HepG2 (cell line): ENCODE measurements at regions not wholly inside any gene's neighbourhood (a gene's known extent, or its start where the extent isn't known, plus 50 kb on each side); places are given as distances from the start of the nearest gene placed in this dataset.

Experiments used
- TF ChIP-seq, protein P1 (sequence below): sonication (generic); formaldehyde crosslinking; IDR thresholded peaks from 2 replicates; pipeline ENCODE4; 2020; ENCODE audit warnings: missing genetic modification reagents, mild to moderate bottlenecking, borderline replicate concordance
- TF ChIP-seq, protein P2 (sequence below): sonication (generic); formaldehyde crosslinking; IDR thresholded peaks from 2 replicates; pipeline ENCODE4 v1.9.0; 2021; ENCODE audit warnings: missing genetic modification reagents, borderline replicate concordance
- TF ChIP-seq, protein P3 (sequence below): sonication (generic); formaldehyde crosslinking; IDR thresholded peaks from 2 replicates; pipeline ENCODE4 v1.5.0; 2020; ENCODE audit warnings: mild to moderate bottlenecking, missing genetic modification reagents, moderate library complexity

DNA sequence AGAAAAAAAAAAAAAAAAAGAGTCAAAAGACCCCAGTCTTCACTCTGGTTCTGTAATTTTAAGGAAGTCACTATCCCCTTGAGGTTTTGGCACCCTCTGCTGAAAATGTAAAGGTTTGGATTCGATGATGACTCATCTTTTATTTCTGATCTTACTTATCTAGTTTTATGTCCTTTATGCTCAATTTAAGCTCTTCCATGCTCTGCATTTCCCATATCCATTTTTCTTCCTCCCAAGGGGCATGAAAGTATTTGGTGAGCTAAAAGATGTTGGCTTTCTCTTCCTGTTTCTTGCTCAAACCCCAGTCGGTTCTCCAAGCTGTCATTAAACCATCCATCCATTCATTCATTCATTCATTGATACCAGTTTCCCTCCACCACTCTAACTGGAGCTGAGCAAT lies 61.0 kb upstream of the CDON start:
- TF ChIP-seq, protein P1, sequence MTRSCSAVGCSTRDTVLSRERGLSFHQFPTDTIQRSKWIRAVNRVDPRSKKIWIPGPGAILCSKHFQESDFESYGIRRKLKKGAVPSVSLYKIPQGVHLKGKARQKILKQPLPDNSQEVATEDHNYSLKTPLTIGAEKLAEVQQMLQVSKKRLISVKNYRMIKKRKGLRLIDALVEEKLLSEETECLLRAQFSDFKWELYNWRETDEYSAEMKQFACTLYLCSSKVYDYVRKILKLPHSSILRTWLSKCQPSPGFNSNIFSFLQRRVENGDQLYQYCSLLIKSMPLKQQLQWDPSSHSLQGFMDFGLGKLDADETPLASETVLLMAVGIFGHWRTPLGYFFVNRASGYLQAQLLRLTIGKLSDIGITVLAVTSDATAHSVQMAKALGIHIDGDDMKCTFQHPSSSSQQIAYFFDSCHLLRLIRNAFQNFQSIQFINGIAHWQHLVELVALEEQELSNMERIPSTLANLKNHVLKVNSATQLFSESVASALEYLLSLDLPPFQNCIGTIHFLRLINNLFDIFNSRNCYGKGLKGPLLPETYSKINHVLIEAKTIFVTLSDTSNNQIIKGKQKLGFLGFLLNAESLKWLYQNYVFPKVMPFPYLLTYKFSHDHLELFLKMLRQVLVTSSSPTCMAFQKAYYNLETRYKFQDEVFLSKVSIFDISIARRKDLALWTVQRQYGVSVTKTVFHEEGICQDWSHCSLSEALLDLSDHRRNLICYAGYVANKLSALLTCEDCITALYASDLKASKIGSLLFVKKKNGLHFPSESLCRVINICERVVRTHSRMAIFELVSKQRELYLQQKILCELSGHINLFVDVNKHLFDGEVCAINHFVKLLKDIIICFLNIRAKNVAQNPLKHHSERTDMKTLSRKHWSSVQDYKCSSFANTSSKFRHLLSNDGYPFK = no peak
- TF ChIP-seq, protein P2, sequence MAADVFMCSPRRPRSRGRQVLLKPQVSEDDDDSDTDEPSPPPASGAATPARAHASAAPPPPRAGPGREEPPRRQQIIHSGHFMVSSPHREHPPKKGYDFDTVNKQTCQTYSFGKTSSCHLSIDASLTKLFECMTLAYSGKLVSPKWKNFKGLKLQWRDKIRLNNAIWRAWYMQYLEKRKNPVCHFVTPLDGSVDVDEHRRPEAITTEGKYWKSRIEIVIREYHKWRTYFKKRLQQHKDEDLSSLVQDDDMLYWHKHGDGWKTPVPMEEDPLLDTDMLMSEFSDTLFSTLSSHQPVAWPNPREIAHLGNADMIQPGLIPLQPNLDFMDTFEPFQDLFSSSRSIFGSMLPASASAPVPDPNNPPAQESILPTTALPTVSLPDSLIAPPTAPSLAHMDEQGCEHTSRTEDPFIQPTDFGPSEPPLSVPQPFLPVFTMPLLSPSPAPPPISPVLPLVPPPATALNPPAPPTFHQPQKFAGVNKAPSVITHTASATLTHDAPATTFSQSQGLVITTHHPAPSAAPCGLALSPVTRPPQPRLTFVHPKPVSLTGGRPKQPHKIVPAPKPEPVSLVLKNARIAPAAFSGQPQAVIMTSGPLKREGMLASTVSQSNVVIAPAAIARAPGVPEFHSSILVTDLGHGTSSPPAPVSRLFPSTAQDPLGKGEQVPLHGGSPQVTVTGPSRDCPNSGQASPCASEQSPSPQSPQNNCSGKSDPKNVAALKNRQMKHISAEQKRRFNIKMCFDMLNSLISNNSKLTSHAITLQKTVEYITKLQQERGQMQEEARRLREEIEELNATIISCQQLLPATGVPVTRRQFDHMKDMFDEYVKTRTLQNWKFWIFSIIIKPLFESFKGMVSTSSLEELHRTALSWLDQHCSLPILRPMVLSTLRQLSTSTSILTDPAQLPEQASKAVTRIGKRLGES (CRISPR knock-in tag) = no peak
- TF ChIP-seq, protein P3, sequence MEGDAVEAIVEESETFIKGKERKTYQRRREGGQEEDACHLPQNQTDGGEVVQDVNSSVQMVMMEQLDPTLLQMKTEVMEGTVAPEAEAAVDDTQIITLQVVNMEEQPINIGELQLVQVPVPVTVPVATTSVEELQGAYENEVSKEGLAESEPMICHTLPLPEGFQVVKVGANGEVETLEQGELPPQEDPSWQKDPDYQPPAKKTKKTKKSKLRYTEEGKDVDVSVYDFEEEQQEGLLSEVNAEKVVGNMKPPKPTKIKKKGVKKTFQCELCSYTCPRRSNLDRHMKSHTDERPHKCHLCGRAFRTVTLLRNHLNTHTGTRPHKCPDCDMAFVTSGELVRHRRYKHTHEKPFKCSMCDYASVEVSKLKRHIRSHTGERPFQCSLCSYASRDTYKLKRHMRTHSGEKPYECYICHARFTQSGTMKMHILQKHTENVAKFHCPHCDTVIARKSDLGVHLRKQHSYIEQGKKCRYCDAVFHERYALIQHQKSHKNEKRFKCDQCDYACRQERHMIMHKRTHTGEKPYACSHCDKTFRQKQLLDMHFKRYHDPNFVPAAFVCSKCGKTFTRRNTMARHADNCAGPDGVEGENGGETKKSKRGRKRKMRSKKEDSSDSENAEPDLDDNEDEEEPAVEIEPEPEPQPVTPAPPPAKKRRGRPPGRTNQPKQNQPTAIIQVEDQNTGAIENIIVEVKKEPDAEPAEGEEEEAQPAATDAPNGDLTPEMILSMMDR (CRISPR knock-in tag) = no peak
